DMS53 (cell line): ENCODE measurements at regions not wholly inside any gene's neighbourhood (a gene's known extent, or its start where the extent isn't known, plus 50 kb on each side); places are given as distances from the start of the nearest gene placed in this dataset.

Experiments
- DNase-seq: peaks from one replicate; lab custom pipeline; 2025; lab: John Stamatoyannopoulos, UW

GRCh38 chr20:24738981-24739633 is 210.0 kb upstream of the CST7 start:
- DNase-seq: no peak

GRCh38 chr20:24739746-24740145 is 209.3 kb upstream of the CST7 start:
- no peak for DNase-seq

- no peak for DNase-seq
Observed at GRCh38 chr20:24741493-24742072, 207.5 kb upstream of the CST7 start.

- no peak for DNase-seq
Observed at GRCh38 chr20:24742436-24742835, 206.6 kb upstream of the CST7 start.

- no peak for DNase-seq
Observed at GRCh38 chr20:24742989-24743388, 206.1 kb upstream of the CST7 start.

- DNase-seq: no peak
Observed at GRCh38 chr20:24743641-24744040, 205.4 kb upstream of the CST7 start.

GRCh38 chr20:24744747-24745146 is 204.3 kb upstream of the CST7 start:
- DNase-seq: no peak

GRCh38 chr20:24745206-24745605 is 203.9 kb upstream of the CST7 start:
- DNase-seq: no peak

- no peak for DNase-seq
Observed at GRCh38 chr20:24745617-24746350, 203.3 kb upstream of the CST7 start.

- DNase-seq: no peak
Observed at GRCh38 chr20:24746351-24746685, 202.8 kb upstream of the CST7 start.

GRCh38 chr20:24747010-24747712 is 201.9 kb upstream of the CST7 start:
- peak; percentile 10 for DNase-seq

GRCh38 chr20:24747881-24748595 is 201.0 kb upstream of the CST7 start:
- DNase-seq: no peak

GRCh38 chr20:24751551-24751950 is 197.5 kb upstream of the CST7 start:
- no peak for DNase-seq

- no peak for DNase-seq
Observed at GRCh38 chr20:24752612-24753011, 196.5 kb upstream of the CST7 start.

- DNase-seq: no peak
Observed at GRCh38 chr20:24753130-24753529, 195.9 kb upstream of the CST7 start.

GRCh38 chr20:24754691-24755090 is 194.4 kb upstream of the CST7 start:
- no peak for DNase-seq

GRCh38 chr20:24755411-24755922 is 193.6 kb upstream of the CST7 start:
- DNase-seq: peak; percentile 30

- no peak for DNase-seq
Observed at GRCh38 chr20:24756292-24757025, 192.6 kb upstream of the CST7 start.

- DNase-seq: no peak
Observed at GRCh38 chr20:24761220-24762065, 187.6 kb upstream of the CST7 start.

- no peak for DNase-seq
Observed at GRCh38 chr20:24762371-24762770, 186.7 kb upstream of the CST7 start.
